Left renal cortex interstitium (tissue), 4 donors: ENCODE measurements at regions not wholly inside any gene's neighbourhood (a gene's known extent, or its start where the extent isn't known, plus 50 kb on each side); places are given as distances from the start of the nearest gene placed in this dataset.

Experiments used
- DNase-seq, 4 donors: peaks; one replicate each; pipeline ENCODE4 v3.0.0-alpha.2; 2013; ENCODE audit warnings: low read depth in 4 of 4, low spot score in 2 of 4, missing footprints in 1 of 4

DNA sequence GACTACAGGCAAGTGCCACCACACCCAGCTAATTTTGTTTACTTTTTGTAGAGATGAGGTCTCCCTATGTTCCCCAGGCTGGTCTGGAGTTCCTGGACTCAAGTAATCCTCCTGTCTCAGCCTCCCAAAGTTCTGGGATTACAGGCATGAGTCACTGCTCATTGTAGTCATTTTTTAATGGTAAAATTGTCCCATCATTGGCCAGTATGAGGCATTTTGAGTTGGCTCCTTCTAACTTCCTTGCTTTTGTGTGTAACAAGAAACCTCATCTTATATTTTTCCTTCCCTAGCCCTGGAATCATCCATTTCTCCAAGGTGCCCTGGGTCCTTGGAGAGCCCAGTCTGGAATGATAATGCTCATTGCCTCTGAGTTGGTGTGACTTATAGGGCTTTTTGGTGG lies 148.5 kb downstream of the INHBB start:
- DNase-seq = no peak

DNA sequence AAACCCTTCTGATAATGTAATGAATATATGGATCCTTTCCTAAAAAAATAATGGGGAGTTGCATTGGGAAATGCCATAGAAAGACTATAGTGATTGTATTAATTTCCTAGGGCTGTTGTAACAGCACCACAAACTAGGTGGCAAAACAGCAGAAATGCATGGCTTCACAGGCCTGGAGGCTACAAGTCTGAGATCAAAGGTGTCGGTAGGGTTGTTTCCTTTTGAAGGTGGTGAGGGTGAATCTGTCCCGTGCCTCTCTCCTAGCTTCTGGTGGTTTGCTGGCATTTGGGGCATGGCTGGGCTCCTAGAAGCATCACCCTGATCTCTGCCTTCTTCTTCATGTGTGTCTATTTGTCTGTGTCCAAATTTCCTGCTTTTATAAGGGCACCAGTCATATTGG lies 149.7 kb downstream of the INHBB start:
- DNase-seq = no peak

DNA sequence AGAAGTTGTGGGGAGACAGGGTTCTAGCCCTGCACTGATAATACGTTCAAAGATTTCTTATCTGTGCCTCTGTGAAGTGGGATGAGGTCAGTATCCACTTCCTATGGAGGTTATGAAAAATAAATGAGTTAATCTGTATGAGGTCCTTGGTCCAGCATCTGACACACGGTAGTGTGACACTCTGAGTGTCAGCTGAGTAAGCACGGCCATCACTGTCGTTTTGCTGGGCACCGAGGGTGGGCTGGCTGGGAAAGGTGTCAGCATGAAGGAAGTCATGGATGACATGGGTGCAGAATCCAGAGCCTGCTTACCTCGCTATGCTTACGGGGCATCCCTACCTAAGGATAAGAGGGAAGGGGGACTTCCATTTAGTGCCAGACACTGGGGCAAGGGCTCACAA lies 150.3 kb downstream of the INHBB start:
- DNase-seq = no peak

DNA sequence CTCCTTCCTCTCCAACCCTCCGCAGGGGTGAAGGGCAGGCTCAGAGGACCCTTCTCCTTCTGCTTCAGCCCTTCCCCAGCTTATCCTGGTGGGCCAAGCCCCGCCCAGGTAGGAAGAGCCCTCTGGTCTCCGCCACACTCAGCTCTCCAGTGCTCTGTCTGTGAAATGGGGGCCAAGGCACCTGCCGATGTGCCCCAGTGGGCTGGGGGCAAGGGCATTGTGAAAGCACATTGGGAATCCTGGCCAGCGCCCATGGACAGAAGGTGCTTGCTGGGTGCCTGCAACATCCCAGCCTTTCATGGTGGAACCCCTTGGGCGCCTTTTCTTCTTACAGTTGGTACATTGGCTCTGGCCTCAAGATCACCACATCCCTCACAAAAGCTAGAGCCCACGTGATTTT lies 150.8 kb downstream of the INHBB start:
- DNase-seq = no peak

DNA sequence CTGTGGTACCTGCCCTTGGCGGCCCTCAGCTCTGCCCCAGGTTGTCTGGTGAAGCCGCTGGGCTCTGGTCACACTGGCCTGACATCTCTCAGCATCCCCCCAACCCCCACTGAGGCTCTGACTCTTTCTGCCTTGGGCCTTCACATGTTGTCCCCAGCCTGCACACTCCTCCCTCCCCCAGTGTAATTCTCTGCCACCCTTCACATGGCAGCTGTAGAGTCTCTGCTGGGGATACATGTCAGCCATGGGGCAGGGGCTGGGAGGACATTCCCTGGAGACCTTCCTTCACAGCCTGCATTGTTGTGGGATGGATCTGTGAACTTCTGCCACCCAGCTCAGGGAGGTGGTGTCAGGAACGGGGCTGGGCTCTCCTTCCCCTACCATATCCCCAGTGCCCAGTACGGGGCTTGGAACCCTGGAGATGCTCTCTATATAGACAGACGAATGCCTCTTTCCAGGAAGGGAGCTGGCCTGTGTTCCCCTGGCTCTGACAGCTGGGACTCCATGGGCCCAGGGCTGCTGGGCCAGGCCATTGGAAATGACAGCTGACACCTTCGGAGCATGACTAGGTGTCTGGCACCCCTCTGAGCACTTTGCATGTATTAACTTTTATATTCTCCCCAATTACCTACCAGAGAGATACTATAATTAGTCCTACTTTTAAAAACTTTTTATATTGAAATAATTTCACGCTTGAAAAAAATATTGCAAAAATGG lies 151.5 kb downstream of the INHBB start:
- no peak for DNase-seq

DNA sequence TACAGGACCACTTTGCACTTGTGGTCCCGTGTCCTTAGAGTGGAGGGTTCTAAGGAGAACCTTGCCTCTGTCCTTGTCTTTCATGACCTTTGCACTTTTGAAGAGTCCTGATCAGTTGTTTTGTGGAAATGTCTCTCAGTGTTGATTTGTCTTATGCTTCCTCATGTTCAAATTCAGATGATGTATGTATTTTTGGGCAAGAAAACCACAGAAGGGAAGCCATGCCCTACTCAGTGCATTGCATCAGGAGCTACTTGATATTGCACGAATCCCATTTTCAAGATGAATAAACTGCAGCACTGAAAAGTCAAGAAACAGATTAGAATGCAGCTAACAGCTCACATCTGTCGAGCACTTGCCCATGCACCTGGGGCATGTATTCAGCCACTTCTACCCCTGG lies 152.2 kb downstream of the INHBB start:
- DNase-seq = no peak

DNA sequence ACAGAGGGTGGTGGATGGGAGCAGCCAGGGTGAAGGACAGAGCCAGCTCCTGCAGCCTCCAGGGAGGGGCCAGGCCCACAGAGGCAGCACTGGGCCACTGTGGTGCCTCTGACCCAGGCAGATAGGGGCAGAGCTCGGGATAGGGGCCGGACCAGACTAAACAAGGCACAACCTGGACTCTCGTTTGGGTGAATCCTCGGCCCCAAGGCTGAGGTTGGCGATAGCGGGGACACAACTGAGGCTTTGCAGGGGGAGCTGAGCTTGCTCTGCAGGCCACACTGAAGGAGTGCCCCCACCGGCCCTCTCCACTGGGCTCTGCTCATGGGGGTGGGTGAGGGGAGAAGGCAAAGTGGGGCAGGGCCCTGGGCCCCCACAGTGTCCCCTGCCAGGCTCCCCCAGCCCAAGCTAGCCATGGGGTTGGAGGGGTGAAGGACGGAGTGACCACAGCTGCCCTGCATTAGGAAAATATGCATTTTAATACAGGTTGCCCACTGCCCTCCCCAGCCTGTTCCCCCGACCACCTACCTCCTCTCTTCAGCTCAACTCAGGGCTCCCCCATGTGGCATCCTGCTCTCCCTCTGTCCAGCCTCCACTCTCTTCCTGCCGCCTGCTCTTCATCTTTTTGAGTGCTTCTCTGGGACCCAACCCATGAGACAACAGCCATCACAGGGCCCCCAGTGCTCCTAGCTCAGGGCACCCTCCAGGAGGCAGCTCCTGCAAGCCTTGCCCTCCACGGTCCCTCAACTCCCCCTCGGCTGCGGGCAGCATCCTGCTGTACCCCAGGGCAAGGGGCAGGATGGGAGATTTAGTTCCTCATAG lies 152.8 kb downstream of the INHBB start:
- DNase-seq = no peak

DNA sequence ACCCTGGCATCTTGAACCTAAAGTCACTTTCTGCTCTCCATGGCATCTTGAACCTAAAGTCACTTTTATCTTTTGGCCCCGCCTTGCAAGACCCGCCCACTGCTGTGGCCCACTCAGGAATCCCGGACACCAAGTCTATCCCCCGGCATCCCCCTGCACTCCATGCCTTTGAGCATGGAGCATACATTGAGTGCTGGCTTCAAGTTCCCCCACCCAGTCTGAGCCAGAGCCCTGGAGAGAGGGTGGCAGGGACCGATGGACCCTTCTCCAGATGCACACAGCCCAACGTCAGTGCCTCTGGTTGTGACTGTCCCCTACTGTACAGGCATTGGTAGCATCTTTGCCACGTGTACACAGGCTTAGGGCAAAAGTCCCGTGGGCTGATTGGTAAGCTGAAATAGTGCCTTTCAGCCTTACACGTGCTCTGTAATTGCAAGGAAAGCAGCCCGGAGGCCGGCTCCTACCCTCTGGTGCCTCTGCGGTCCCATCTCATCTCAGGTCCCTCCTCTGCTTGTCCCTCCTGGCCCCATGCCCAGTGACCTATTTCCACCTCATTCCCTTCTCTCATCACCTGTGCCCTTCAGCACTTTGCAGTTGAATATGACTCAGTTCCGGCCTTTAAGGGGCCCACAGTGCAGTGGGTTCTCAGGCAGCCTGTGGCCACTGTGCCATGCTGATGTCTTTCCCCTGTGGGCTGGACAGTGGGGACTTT lies 154.0 kb downstream of the INHBB start:
- no peak for DNase-seq

DNA sequence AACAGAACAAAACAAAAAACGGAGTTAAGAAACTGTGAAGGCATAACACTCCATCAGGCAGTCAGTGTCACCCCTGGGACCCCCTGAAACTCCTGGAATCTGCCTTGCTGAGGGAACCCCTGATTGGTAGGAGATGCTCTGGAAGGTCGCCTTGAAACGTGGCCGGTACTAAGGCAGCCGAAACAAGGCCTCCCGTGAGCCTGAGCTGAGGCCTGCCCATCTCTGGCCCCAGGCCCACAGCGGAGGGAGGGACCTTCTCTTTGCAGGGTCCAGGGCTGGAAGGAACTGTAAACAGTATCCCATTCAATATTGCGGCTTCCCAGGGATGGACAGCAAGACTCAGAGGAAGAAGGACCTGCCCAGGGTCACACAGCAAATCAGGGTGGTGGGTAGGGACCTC lies 155.7 kb downstream of the INHBB start:
- DNase-seq = no peak

DNA sequence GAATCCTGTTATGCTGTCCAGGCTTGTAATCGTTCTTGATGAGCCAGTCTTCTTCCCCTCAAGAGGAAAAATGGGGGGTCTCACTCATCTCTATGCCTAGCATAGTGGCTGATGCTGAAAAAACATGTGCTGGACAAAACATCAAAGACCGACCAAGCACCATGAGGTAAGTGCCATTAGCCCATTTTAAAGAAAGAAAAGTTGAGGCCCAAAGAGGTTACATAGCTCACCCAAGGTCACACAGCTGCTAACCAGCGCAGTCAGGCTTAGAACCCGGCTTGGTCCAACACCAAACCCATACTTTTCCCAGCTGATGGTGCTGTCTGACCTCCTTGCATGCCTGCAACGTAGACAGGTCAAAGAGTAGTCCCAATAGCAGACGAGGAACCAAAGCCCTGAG lies 156.4 kb downstream of the INHBB start:
- DNase-seq = no peak

DNA sequence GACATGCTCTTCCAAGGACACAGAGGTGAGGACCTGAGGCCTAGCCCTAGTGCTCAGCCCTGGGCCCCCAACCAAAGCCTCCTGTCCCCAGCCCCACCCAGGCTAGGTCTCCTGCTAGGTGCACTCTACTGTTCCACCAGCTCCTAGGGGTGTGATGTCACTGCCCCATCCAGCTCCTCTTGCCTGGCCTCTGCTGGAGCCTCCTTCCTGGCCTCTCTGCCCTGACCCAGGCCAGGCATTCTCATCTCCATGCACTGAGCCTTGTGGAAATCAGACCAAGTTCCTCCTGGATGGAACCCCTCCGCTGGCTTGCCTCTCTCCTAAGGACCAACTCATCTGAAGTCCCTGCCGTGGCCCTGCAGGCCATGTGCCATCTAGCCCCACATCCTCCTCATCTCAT lies 156.8 kb downstream of the INHBB start:
- DNase-seq = no peak

DNA sequence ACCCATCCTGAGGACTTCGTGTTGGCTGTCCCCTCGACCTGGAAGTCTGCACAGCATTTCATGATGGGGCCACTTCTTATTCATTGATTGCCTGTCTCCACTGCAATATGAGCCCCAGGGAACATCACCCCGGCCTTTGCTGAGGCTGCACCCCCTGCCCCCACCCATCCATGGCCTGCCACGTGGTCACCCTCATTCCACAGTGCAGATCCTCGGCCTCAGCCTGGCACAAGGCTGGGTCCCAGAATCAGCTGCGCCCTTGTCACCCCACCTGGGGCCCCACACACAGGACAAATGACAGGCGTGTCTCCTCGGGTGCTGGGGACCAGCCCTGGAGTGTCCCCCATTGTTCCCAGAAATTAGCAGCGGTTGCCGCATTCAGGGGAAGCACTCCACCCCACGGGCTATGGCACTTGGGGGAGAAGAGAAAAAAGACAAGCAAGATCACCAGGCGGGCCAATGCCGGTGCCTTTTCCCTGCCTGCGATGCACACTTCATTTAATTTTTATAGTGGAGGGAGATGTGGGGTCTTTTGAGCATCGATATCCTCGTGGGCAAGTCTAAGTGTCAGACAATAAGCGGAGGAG lies 157.4 kb downstream of the INHBB start:
- DNase-seq = no peak

DNA sequence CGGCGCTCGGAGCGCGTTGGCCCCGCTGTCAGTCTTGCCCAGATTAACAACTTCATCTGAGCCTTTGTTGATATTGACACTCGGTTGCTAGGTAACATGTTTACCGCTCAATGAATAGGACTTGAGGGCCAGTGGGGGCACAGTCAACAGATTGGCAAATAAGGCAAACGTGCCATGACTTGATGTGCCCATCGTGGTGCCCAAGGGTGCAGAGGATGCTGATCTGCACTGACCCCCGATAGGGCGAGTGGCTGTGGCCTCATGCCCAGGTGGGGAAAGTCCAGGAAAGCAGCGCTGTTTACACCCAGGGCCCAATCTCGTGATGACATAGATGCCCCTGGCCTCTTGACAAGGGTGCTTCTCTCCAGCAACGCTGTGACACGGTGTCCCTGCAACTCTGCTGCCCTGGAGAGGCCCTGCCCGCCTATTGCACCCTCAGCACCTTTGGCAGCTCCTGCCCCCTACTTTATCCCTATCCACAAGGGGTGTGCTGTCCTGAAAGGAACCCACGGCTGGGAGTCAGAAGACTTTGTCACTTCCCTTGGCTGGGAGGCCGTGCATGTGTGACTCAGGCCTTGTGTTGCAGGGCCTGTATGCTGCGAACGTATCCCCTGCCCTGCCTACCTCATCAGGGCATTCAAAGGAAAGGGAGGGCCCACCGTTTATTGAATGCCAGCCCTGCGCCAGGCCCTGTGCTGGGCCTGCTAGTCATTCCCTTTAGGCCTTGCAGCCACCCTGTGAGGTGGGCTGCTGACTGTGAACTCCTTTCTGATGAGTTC lies 158.0 kb downstream of the INHBB start:
- no peak for DNase-seq

DNA sequence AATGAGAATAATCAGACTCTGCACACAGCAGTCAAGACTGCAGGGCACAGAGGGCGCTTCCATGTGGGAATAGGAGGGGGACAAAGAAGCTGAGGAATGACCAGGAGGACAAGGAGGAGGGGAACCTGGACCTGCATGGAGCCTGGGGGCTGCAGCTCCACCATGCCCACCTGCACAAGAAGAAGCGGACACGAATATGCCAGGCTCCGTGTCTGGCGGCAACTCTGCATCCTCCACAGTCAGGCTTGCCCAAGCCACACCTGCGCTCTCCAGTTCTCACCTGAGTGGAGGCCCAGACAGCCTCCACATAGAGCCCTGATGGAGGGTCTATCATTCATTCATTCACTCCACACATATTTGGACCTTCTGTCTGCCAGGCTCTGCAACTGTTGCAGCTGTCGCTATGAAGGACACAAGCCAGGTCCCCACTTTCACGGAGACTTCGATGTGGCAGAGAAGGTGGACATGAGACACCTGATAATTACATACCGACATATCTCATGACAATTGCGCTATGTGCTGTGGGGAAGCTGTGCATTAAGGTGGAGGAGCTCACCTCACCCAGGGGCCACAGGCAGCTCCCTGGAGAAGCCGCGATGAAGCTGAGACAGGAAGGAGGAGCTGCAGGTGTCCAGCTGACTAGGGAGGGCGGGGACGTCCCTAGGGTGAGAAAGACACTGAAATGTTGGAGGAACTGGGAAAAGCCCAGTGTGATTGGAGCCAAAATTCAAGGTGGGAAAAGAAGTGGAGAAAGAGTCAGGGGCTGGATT lies 159.2 kb downstream of the INHBB start:
- DNase-seq = no peak

DNA sequence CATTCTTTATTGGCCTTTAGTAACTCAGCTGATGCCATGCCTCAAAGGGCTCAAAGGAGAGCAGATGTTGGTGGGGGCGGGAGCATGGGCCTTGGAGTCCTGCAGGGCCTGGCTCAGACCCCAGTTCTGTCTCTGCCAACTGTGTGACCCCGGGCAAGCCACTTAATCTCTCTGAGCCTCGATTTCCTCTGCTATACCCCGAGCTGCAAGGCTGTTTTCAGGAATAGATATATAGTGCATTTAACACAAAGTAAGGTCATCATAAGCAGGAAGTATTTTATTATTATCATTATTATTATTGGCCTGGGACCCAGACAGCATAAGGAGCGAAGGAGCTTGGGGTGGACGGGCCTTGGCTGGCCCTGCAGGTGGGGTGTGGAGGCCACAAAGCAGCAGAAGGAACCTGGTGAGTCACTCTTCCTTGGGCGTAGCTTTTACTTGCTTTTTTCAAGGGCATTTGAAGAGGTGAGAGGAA lies 162.7 kb downstream of the INHBB start:
- DNase-seq = no peak

DNA sequence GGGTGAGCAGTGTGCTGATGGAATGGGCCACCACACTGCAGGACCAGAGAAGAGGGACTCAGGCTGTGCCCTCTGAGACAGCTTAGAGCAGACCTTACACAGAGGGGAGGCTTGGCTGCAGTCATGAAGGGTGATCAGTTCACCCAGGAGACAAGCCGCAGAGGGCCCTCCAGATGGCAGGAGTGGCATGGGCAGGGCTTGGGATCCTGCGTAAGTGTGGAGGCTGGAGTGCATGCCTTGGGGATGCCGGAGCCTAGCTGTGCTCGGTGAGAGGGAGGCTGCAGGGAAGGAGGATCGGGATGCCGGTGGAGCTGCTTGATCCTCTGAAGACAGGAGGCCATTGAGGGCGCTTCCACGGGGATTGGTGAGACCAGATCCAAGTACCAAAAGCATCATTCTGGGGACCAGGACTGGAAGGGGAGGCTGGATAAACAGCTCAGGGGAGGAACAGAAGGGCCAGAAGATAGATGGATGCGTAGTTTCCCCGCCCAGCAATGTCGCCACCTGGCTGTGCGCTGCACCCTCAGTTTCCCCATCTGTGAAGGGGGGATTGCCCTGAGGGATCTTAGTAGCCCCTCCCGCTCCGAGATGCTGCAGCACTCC lies 163.4 kb downstream of the INHBB start:
- DNase-seq = no peak

DNA sequence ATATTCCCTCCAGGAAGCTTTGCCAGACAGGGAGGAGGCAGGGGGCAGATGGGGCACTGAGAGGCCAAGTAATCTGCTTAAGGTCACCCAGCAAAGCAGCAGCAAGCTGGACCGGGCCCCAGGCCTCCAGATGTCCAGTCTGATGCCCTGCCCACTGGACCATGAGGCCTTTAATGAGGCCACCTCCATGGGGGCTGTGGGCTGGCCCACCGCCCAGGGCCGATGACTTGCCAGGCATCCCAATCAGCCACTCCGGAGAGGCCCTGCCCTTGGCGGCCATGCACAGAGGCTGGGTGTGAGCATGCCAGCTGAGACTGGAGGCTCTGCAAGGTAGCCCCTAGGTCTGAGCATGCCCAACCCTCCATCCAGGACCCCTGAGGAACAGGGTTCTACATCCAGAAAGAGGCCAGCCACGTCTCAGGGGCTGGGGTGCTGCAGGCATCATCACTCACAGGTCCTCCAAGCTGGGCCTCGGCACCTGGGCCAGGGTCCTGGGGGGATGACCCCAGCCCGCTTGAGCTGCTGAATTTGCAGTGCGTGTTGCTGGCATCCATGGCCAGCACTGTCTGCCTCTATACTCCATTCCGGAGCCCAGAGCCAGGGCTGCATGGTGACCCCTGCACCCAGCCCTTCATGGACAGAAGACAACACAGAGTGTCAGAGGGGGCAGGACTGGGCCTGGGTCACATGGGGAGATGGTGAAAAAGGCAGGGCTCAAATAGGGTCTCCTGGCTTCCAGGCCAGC lies 164.2 kb downstream of the INHBB start:
- DNase-seq = no peak

DNA sequence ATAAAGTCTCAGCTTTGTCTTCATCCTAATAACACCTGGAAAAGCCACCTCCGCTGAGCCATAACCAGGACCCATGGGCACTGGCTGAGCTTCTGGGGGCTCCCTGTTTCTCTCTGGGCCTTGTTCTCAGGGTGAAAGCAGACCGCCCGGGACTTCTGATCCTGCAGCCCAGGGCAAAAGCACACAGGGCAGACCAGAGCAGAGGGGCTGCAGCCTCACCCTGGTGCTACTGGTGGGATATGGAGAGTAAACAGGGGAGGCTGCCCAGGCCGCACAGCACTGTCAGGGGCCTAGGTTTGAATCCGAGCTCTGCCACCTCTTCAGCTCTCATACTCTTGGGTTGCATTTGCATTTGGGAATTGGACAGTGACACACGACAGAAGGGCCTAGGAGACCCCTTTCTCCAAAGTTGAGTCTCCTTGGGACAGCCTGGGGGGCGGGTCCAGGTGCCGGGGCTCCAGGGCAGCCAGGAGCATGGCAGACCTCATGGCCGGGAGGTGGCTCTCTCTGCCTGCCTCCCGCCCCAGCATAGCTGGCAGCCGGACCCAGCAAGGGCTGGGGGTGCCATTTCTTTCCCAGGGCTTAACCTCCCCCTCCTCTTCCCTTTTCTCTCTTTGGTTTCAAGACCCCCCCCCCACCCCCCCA lies 164.9 kb downstream of the INHBB start:
- DNase-seq = no peak
